IPS DF 6.9 (cell line): ENCODE measurements at regions not wholly inside any gene's neighbourhood (a gene's known extent, or its start where the extent isn't known, plus 50 kb on each side); places are given as distances from the start of the nearest gene placed in this dataset.

Experiments used
- DNase-seq: peaks from one replicate; pipeline ENCODE4 v3.0.0-alpha.2; 2013; ENCODE audit warnings: low read depth, low spot score
- H3K27ac ChIP-seq: one replicate; pipeline ENCODE4 v1.5.1; 2013; ENCODE audit warnings: low read length, control low read depth
- H3K27me3 ChIP-seq: 2 replicates; pipeline ENCODE4 v1.6.1; 2013; ENCODE audit warnings: mild to moderate bottlenecking, low read length; ENCODE audit not compliant: control insufficient read depth, insufficient read depth
- H3K36me3 ChIP-seq: 2 replicates; pipeline ENCODE4 v1.6.1; 2013; ENCODE audit warnings: low read length; ENCODE audit not compliant: control insufficient read depth, insufficient read depth
- H3K4me1 ChIP-seq: 2 replicates; pipeline ENCODE4 v1.6.1; 2013; ENCODE audit warnings: low read length; ENCODE audit not compliant: control insufficient read depth, insufficient read depth
- H3K4me3 ChIP-seq: 2 replicates; pipeline ENCODE4 v1.5.1; 2013; ENCODE audit warnings: mild to moderate bottlenecking, low read length
- H3K9me3 ChIP-seq: 2 replicates; pipeline ENCODE4 v1.6.1; 2013; ENCODE audit warnings: low read length, inconsistent platforms; ENCODE audit not compliant: control insufficient read depth, insufficient read depth
- WGBS: extraction: QIAGEN DNeasy Blood & Tissue Kit; methylation state at CpG from one replicate; pipeline ENCODE4 v1.1.7; 2013; ENCODE audit warnings: mixed read lengths, missing lambda C conversion rate; ENCODE audit not compliant: insufficient read length, insufficient coverage; 5-methylcytosine and 5-hydroxymethylcytosine counted together

DNA sequence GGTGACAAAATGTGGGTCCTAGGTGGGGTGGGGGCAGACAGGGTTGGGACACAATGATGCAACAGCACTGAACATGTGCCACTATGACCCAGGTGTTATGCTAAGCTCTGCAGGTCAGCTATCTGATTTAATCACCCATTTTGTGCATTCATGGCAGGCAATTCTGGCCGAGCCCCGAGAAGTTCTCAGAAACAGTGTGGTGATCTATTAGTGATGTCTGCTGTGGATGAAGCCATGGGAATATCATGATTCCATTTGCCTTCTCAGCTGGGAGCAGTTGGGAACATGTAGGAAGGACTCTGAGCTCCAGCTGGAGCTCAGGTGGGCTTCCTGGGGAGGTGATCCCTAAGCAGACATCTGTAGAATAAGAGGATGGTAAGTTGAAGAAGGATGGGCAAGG lies 194.0 kb upstream of the POU3F1 start:
- Histone ChIP-seq H3K27ac (no peak overlapping the region), H3K27me3 (no peaks in the 10 kb centered on the region), H3K9me3 (no peaks in the 10 kb centered on the region), H3K4me3 (no peak overlapping the region), H3K36me3 (no peaks in the 10 kb centered on the region), H3K4me1 (peaks cover 8% of the 10 kb centered on the region; the same call in 1 of the 2 replicates)
- DNase-seq = no peak
- WGBS = no CpG with 5 or more reads among the region's 2 CpGs

DNA sequence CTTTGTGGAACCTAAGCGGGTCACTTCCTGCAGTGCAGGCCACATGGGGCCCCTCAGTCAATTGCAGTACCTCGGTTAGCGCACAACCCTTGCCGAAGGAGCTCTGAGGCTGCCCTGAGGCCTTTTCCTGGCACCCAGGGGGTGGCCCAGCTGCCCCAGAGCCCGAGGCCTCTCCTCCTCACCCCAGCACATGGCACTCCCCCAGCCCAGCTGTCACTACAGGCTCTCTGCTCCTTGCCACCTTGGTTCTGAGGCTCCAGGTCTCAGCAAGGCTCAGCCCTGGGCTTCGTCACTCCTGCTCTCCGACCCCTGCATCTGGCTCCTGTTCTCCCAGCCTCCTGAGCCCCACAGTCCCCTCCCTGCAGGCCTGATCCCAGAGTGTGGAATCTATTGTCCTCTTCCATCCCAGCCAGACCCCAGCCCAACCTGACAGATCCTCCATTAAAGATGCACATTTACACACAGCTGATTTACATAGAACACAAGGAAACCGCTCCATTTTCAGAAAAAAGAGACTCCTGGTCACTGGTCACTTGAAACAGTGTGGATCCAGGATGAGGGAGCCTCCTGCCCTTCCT lies 192.8 kb upstream of the POU3F1 start:
- no peaks in the 10 kb centered on the region for H3K36me3 ChIP-seq
- H3K4me1 ChIP-seq = peaks cover 7% of the 10 kb centered on the region; the same call in 1 of the 2 replicates
- no peak overlapping the region for H3K27ac ChIP-seq
- no CpG with 5 or more reads among the region's 8 CpGs for WGBS
- H3K9me3 ChIP-seq = no peaks in the 10 kb centered on the region
- no peak for DNase-seq
- H3K4me3 ChIP-seq = no peak overlapping the region
- no peaks in the 10 kb centered on the region for H3K27me3 ChIP-seq

DNA sequence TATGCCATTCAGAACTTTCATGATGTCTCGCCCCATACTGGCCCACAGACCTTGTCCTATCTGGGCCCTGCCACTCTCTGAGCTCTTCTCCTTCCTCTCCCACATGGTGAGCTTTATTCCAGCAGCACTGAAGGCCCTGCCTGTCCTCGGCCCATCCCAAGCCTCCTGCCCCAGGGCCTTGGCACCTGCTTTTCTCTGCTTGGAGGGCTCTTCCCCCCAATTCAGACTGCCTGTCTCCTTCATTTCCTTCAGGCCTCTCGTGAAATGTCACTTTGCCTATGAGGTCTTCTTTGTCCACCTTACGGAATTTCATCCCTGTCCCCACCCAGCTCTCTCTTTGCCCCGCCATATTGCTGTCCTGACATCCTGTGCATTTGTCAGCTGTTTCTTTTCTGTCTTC lies 191.7 kb upstream of the POU3F1 start:
- H3K4me1 ChIP-seq = peaks cover 3% of the 10 kb centered on the region; the same call in 1 of the 2 replicates
- no peaks in the 10 kb centered on the region for H3K9me3 ChIP-seq
- H3K36me3 ChIP-seq = no peaks in the 10 kb centered on the region
- H3K27me3 ChIP-seq = no peaks in the 10 kb centered on the region
- no CpG with 5 or more reads among the region's 5 CpGs for WGBS
- no peak overlapping the region for H3K27ac ChIP-seq
- H3K4me3 ChIP-seq = no peak overlapping the region
- DNase-seq = no peak

DNA sequence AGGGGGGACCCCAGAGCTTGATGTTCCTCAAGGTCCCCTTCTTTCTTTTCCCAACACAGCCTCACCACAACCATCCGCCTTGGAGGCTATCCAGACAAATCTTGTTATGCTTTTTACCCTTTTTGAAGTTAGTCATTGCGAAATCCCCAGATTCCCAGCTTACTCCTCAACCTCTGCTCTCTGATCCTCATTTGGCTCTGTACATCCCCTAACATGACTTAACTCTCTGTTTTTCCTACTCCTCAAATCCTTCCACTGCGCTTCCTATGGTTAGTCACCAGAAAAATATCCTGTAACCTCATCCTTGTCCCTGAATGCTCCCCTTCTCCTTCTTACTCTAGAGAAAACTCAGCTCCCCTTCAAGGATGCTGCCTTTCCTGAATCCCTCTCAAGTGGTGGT lies 189.1 kb upstream of the POU3F1 start:
- no peaks in the 10 kb centered on the region for H3K9me3 ChIP-seq

DNA sequence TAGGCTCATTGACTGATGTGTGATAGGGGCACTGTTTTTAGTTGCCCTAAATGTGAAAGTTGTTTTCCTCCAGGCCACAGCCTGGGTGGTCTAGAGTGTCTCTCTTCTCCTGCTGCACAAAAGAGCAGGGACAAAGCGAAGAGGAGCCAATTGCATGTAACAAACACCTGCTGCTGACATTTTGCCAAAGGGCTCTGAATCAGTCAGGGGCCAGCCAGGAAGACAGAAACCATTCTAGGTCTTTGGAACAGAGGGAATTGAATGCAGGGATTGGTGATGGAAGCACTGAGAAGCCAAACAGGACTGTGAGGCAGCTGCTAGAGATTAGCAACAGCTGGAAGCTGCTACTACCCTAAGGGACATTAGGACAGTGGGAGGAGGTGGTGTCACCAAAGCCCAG lies 185.3 kb upstream of the POU3F1 start:
- WGBS = no CpG with 5 or more reads among the region's 1 CpG
- H3K9me3 ChIP-seq = no peaks in the 10 kb centered on the region
- no peak overlapping the region for H3K4me3 ChIP-seq
- DNase-seq = no peak
- no peaks in the 10 kb centered on the region for H3K27me3 ChIP-seq
- no peaks in the 10 kb centered on the region for H3K4me1 ChIP-seq
- H3K27ac ChIP-seq = no peak overlapping the region
- H3K36me3 ChIP-seq = no peaks in the 10 kb centered on the region

More for the DNA sequence above, 189.1 kb upstream of the POU3F1 start:
- no peak for DNase-seq
- Histone ChIP-seq H3K27ac (no peak overlapping the region), H3K36me3 (no peaks in the 10 kb centered on the region), H3K4me1 (no peaks in the 10 kb centered on the region), H3K27me3 (no peaks in the 10 kb centered on the region), H3K4me3 (no peak overlapping the region)
- no CpG with 5 or more reads among the region's 3 CpGs for WGBS

DNA sequence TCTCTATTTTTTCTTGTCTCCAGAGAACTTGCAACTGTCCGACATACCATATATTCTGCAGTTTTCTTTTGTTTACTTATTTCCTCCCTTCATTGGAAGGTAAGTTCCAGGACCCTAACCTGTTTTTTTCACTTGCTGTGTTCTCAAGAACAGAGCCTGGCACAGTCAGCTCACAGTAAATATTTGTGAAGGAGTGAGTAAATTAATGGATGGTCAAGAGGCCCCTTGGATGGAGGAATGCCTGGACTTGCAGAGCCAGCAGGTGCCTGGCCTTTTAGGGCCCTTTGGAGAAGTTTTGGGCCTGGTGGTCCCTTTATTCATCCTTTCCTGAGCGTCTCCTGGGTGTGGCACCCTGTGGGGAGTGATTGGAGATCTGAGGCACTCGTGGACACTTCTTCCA lies 182.1 kb upstream of the POU3F1 start:
- Histone ChIP-seq H3K4me1 (no peaks in the 10 kb centered on the region), H3K27me3 (no peaks in the 10 kb centered on the region), H3K4me3 (no peak overlapping the region), H3K9me3 (no peaks in the 10 kb centered on the region), H3K36me3 (no peaks in the 10 kb centered on the region), H3K27ac (no peak overlapping the region)
- DNase-seq = no peak
- WGBS = no CpG with 5 or more reads among the region's 3 CpGs

DNA sequence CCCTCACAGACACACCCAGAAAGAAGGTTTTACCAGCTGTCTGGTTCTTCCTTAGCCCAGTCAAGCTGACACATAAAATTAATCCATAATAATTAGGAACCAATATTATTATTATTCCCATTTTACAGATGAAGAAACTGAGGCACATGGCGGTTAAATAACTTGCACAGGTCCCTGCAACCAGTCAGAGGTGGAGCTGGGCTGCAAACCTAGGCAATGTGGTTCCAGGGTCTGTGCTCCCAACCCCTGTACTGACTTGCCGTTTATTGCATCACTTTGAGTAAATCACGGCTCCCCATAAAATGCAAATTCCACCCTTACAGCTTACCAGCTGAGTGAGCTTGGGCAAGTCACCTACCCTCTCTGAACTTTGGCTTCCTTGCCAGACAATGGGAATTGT lies 179.2 kb upstream of the POU3F1 start:
- Histone ChIP-seq H3K27ac (no peak overlapping the region), H3K36me3 (no peaks in the 10 kb centered on the region), H3K27me3 (no peaks in the 10 kb centered on the region; the same call in 1 of the 2 replicates), H3K4me3 (no peak overlapping the region), H3K9me3 (no peaks in the 10 kb centered on the region), H3K4me1 (peaks cover 7% of the 10 kb centered on the region)
- DNase-seq = no peak
- no CpG with 5 or more reads among the region's 3 CpGs for WGBS

DNA sequence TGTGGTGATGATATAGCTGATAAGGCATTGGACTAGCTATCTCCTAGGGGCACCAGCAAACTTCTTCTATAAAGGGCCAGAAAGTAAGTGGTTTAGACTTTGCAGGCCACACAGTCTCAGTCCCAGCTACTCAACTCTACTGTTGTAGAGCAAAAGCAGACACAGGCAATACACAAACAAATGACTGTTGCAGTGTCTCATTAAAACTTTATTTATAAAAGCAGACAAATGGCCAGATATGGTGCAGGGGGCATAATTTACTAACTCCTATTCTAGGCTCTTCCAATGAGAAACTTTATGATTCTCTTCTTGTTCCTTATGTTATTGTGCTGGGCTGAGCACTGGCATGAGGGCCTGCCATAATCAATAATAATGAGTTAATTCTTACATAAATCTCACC lies 176.8 kb upstream of the POU3F1 start:
- no peaks in the 10 kb centered on the region for H3K9me3 ChIP-seq
- DNase-seq = no peak
- H3K4me1 ChIP-seq = peaks cover 7% of the 10 kb centered on the region
- H3K36me3 ChIP-seq = no peaks in the 10 kb centered on the region
- no peak overlapping the region for H3K27ac ChIP-seq
- H3K27me3 ChIP-seq = peaks cover 2% of the 10 kb centered on the region; the same call in 1 of the 2 replicates
- no peak overlapping the region for H3K4me3 ChIP-seq

DNA sequence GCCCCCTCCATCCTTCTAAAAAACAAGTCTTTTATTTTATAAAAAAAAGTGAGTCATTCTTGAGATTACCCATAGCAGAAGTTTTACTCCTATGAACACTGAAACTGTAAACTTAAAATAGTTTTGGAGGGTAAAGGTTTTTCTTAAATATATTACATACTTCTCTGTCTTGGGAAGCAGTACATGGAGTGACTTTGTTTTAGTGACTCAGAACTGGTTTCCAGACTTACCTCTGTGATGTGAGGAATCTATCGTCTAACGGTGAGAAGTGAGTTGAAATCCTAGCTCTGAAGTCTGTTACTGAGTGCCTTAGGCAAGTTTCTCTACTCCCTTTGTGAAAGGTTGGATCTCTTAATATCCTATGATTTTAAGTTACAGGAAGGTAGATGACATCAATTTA lies 176.3 kb upstream of the POU3F1 start:
- Histone ChIP-seq H3K27ac (no peak overlapping the region), H3K4me3 (no peak overlapping the region), H3K27me3 (peaks cover 2% of the 10 kb centered on the region; the same call in 1 of the 2 replicates), H3K4me1 (peaks cover 7% of the 10 kb centered on the region), H3K36me3 (no peaks in the 10 kb centered on the region), H3K9me3 (no peaks in the 10 kb centered on the region)
- WGBS = no CpG with 5 or more reads among the region's 2 CpGs
- DNase-seq = no peak

DNA sequence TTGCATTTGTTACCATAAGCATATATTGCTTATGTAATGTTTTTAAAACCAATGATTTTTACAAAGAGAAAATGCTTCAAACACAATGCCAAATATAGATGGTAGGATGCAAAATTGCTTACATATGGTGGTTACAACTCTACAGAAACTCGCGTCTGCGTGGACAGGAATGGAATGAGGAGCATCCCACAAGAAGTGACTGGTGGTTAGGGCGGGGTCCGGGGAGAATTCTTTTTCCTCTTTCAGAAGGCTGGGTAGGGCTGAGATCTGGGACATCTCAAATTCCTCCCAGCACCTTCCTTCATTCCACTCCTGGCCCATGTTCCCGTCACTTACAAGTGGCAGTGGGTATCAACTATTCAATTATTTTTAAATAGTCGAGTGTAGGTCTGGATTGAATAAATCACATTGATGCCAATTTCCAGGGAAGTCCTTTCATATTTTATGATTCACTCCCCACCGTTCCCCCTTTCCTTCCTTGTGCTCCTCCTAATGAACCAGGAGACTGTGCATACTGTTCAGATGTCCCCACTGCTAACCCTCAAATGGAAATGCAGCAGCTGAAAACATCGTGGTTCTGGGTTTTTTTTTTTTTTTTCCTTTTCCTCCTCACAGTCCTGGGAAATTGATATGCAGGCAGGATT lies 174.5 kb upstream of the POU3F1 start:
- DNase-seq = no peak
- WGBS = no CpG with 5 or more reads among the region's 9 CpGs
- no peaks in the 10 kb centered on the region for H3K36me3 ChIP-seq
- H3K27ac ChIP-seq = no peak overlapping the region
- H3K4me1 ChIP-seq = peaks cover 7% of the 10 kb centered on the region
- no peaks in the 10 kb centered on the region for H3K9me3 ChIP-seq
- peaks cover 2% of the 10 kb centered on the region; the same call in 1 of the 2 replicates for H3K27me3 ChIP-seq
- H3K4me3 ChIP-seq = no peak overlapping the region

DNA sequence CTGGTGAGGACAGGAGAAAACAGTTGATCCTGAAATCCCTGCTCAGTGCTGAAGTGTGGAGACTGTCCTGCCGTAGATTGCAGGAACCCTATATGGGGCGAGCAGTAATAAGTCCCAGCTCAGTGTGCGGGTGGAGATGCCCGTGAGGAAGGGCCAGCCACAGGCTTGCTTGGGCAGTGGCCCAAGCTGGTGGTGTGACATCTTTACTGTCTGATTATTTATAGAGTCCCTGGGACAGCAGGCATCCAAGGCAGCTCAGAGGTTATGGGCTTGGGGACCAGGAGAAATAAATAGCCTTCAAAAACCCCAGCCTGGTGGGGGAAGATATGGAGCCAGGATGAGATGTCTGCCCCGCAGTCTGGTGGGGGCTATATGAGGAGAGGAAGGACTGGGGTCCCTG lies 170.7 kb upstream of the POU3F1 start:
- no CpG with 5 or more reads among the region's 5 CpGs for WGBS
- Histone ChIP-seq H3K9me3 (no peaks in the 10 kb centered on the region), H3K4me3 (no peak overlapping the region), H3K36me3 (no peaks in the 10 kb centered on the region), H3K27me3 (peaks cover 2% of the 10 kb centered on the region; the same call in 1 of the 2 replicates), H3K4me1 (peaks cover 4% of the 10 kb centered on the region), H3K27ac (no peak overlapping the region)
- no peak for DNase-seq
